ENCODE measurements at regions not wholly inside any gene's neighbourhood (a gene's known extent, or its start where the extent isn't known, plus 50 kb on each side); places are given as distances from the start of the nearest gene placed in this dataset.
"Not testable (repeated sequence)": the region's sequence is repeated elsewhere in the genome, so short reads cannot be mapped to it uniquely, and the experiment has no call there.

DNA sequence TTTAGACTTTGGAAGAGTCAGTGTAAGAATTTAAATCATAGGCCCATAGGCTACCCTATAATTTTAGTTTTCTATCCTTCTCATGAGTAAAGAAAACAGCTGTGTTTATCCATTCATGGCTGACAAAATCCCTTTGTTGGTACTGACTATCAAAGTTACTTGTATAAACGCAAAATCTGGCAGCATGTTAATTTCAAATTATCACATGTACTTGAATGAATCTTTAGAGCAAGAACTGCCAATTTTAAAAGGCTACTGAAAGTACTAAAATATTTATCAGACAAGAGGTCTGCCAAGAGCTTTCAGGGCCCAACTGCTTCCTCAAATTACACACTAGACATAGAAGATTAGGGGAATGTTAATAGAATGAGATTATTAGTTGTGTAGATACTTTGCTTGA is 66.6 kb downstream of the MYL12B start:
- DNase-seq = peak; percentile 76

GRCh38 chr18:3329471-3329870 is 67.5 kb downstream of the MYL12B start:
- DNase-seq = no peak

- DNase-seq = no peak
These were observed 67.9 kb downstream of the MYL12B start for GRCh38 chr18:3329872-3330271.

DNA sequence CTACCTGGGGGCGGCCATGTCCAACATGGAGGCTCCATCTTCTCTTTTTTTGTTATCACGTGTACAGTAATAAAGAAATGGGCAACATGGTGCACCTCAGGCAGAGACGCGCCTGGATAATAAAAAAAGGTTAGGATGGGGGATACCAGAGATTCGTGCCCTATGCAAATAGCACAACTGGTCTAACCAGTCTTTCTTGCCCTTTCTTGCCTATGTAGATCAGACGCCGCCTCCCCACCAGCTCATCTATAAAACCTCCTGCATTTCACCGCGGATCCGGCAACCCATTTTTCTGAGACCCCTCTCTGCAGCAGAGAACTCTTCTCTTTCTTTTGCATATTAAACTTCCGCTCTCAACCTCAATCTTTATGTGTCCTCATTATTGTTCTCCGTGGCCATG is 68.7 kb downstream of the MYL12B start:
- DNase-seq = no peak

- DNase-seq = no peak
These were observed 70.4 kb downstream of the MYL12B start for GRCh38 chr18:3332376-3332775.

DNA sequence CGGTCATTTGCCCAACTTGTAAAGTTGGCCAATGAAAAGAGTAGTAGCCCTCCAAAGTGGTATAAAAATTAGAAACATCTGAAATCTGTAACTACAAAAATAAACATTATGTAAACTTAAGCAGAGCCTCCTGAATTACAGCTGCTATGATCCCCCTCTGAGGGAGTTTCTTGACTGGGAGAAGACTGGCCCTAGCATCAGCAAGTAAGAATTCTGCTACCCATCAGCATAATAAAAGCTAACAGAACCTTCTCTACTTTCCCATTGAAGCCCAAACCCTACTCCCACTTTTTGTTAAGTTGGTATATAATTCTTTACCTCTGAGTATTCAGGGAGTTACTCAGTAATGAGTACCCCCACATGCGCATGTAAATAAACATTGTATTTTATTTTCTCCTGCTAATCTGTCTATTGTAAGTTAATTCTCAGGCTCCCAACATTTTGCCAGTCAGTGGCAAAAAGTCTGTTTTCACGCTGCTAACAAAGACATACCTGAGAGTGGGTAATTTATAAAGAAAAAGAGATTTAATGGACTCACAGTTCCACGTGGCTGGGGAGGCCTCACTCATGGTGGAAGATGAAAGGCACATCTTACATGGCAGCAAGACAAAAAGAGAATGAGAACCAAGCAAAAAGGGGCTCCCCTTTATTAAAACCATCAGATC is 71.3 kb downstream of the MYL12B start:
- DNase-seq = no peak

GRCh38 chr18:3333721-3334386 is 71.9 kb downstream of the MYL12B start:
- no peak for DNase-seq

- no peak for DNase-seq
These were observed 78.2 kb downstream of the MYL12B start for GRCh38 chr18:3340015-3340681.

- peak; percentile 60 for DNase-seq
These were observed 78.8 kb downstream of the MYL12B start for GRCh38 chr18:3340682-3341097.

GRCh38 chr18:3342628-3343027 is 80.7 kb downstream of the MYL12B start:
- no peak for DNase-seq

- no peak for DNase-seq
These were observed 83.5 kb downstream of the MYL12B start for GRCh38 chr18:3345452-3345851.

- DNase-seq = no peak
These were observed 84.0 kb downstream of the MYL12B start for GRCh38 chr18:3345885-3346284.

DNA sequence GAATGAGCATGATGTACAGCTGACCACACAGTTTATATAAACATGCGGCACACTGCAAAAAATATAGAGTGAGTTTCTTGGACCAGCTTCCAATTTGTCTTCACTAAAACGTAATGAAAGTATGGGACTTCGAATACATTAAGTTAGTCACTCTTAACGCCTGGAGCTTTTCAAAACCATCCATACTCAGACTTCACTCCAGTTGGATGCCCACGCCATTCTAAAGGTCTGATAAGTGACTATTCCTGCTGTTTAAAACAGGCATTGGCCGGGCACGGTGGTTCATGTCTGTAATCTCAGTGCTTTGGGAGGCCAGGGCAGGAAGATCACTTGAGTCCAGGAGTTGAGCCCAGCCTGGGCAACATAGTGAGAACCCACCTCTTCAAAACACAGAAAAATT is 84.6 kb downstream of the MYL12B start:
- DNase-seq = no peak

GRCh38 chr18:3347286-3347803 is 85.4 kb downstream of the MYL12B start:
- no peak for DNase-seq

GRCh38 chr18:3348176-3348575 is 86.2 kb downstream of the MYL12B start:
- no peak for DNase-seq

GRCh38 chr18:3349046-3349841 is 87.3 kb downstream of the MYL12B start:
- not testable (repeated sequence) for DNase-seq

DNA sequence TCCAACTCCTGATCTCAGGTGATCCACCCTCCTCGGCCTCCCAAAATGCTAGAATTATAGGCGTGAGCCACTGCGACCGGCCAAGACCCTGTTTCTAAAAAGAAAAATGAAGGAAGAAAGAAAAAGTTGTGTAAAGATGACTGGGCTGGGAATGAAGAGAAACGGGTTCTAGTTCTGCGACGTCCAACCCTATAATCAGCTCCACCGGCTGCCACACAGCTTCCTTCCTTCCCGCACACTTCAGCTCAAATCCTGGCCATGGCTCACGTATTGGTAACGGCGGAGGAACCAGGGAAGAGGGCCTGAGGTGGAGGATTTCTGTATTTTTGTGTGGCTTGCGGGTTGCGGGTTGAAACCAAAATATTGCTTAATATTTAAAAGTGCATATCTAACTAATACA is 88.1 kb downstream of the MYL12B start:
- no peak for DNase-seq

DNA sequence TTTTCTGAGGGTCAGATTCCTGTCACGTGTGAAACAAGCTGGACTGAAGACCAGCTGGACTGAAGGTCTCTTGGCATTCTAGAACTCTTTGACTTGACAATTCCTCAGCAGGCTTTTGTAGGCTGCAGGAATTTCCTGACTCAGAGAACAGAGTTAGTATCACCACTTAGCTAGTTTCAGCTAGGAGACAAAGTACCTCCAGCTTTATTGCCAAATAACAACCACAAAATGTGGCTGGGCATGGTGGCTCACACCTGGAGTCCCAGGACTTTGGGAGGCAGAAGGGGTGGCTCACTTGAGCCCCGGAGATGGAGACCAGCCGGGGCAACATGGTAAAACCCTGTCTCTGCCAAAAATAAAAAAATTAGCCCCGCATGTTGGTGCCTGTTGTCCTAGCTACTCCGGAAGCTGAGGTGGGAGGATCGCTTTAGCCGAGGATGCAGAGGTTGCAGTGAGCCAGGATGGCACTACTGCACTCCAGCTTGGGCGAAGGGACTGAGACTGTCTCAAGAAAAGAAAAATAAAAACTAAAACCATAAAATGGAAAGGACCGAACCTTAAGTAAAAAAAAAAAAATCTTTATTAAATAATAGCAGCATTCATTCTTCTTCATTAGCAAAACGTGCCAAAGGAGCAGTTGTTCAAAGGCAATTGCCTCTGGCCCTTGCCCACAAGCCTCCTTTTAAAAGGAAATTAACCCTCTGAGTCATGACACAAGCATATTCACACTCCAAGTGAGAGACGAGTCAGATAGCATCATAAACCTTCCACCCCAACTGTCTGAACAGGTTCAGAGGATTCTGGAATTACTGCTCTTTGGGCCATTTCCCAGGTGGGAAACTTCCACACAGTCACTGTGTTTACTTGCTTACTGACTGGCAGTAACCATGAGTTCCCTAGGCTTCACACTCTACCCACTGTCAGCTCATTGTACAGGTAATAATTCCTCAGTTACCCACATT is 88.9 kb downstream of the MYL12B start:
- DNase-seq = peak; percentile 60

DNA sequence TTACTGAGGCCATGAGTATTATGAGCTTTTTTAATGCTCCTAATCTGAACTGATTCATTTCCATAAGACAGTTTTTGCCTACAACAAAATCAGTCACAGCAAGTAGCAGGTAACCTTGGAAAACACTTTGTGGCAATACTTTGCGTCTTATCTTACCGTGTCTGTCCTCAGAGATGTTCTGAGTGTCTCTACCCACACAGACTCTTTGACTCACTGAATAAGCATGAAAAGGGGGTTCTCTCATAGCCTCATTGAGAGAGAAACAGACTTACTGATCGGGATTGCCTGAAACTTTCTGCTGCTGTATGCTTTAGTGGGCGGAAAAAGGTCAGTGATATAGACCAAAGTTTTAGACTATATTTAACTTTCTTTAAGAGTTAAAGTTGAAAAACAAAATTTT is 92.6 kb downstream of the MYL12B start:
- DNase-seq = no peak

- DNase-seq = no peak
These were observed 93.4 kb upstream of the TGIF1 start for GRCh38 chr18:3356614-3357013.

DNA sequence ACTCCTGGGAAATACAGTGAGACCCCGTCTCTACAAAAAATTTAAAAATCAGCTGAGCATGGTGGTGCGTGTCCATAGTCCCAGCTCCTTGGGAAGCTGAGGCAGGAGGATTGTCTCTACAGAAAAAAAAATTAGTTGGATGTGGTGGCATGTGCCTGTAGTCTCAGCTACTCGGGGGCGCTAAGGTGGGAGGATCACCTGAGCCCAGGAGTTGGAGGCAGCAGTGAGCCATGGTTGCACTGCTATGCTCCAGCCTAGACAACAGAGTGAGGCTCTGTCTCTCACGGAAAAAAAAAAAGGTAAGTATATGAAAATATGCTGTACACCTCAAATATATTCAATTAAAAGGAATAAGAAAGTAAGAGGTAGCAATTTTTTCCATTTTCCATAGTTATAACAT is 92.5 kb upstream of the TGIF1 start:
- DNase-seq = no peak

GRCh38 chr18:3358310-3358709 is 91.7 kb upstream of the TGIF1 start:
- no peak for DNase-seq
